Stomach (tissue), 8 donors: ENCODE measurements at regions not wholly inside any gene's neighbourhood (a gene's known extent, or its start where the extent isn't known, plus 50 kb on each side); places are given as distances from the start of the nearest gene placed in this dataset.

Experiments
- DNase-seq, 2 donors: peaks; one replicate each; pipeline versions ENCODE4 v3.0.0 to v3.0.0-alpha.2; 2013 to 2019
- H3K27ac ChIP-seq, 5 donors: fragments of 200-600 bp in 4 of 5; sonication (generic) in 4 of 5; one replicate each; pipeline ENCODE4 v1.5.1; 2013 to 2019; ENCODE audit warnings: mild to moderate bottlenecking in 1 of 5, moderate library complexity in 1 of 5
- H3K27me3 ChIP-seq, 3 donors: fragments of 200-600 bp; sonication (generic); one replicate each; pipeline ENCODE4 v1.5.1; 2017 to 2019; ENCODE audit warnings: mixed run types in 1 of 3
- H3K36me3 ChIP-seq, 4 donors: fragments of 200-600 bp; sonication (generic); 1 replicate in 3 of 4; 2 replicates in 1 of 4; pipeline ENCODE4 v1.5.1; 2016 to 2019
- H3K4me1 ChIP-seq, 4 donors: fragments of 200-600 bp; sonication (generic); one replicate each; pipeline ENCODE4 v1.5.1; 2016 to 2019
- H3K4me3 ChIP-seq, 4 donors: fragments of 200-600 bp; sonication (generic) in 3 of 4; one replicate each; pipeline ENCODE4 v1.5.1; 2016 to 2019; ENCODE audit warnings: mild to moderate bottlenecking in 1 of 4
- H3K9me3 ChIP-seq, 4 donors: fragments of 200-600 bp; sonication (generic); one replicate each; pipeline ENCODE4 v1.5.1; 2016 to 2019
- CTCF ChIP-seq, 7 experiments: fragments of 450-650 bp in 4 of 7; fragments of 200-600 bp in 3 of 7; sonication (generic) in 3 of 7; IDR thresholded peaks; one replicate each; pipeline ENCODE4 v1.5.1; 2016 to 2019; ENCODE audit warnings: antibody characterized with exemption in 7 of 7, control low read depth in 2 of 7, mild to moderate bottlenecking in 1 of 7
- EP300 ChIP-seq: sonication (generic); formaldehyde crosslinking; IDR thresholded peaks from one replicate; pipeline ENCODE4 v1.6.1; 2017; ENCODE audit warnings: antibody characterized with exemption
- POLR2A ChIP-seq, 4 donors: fragments of 450-650 bp; IDR thresholded peaks; one replicate each; pipeline ENCODE4 v1.6.1; 2016; ENCODE audit warnings: antibody characterized with exemption in 4 of 4, control low read depth in 2 of 4, mild to moderate bottlenecking in 1 of 4, moderate library complexity in 1 of 4
- POLR2AphosphoS5 ChIP-seq, 3 donors: sonication (generic); formaldehyde crosslinking; IDR thresholded peaks; one replicate each; pipeline ENCODE4 v1.6.1; 2016; ENCODE audit warnings: antibody characterized with exemption in 3 of 3
- WGBS, 5 donors: extraction: QIAGEN DNeasy Blood & Tissue Kit in 3 of 5; methylation state at CpG; one replicate each; pipeline versions ENCODE4 v1.1.5 to v1.1.7; 2013 to 2018; 5-methylcytosine and 5-hydroxymethylcytosine counted together
- intact Hi-C: fragments of 100-400 bp; cut with DNase I; formaldehyde crosslinking; loops from one replicate; pipeline ENCODE4 v1.15.1; 2023; ENCODE audit warnings: low total_unique reads
- donor health status: healthy with polysubstance abuse.
- donor health status: Bipolar disorder and iron deficiency.
- donor health status: healthy.

GRCh38 chr14:48390346-48390745 is 714.9 kb upstream of the MDGA2 start:
- no peak overlapping the region for H3K4me3 ChIP-seq
- intact Hi-C loops: no loop called here
- WGBS, 5 donors: 78 to 87% (median 81%) methylated on average over 2 of the region's 2 CpGs
- H3K27ac ChIP-seq: no peak overlapping the region
- H3K9me3 ChIP-seq: no peaks in the 10 kb centered on the region
- no peaks in the 10 kb centered on the region for H3K36me3 ChIP-seq
- no peak for TF ChIP-seq CTCF (IDR thresholded peaks at IDR 0.05)
- TF ChIP-seq POLR2A (IDR thresholded peaks at IDR 0.05): no peak
- TF ChIP-seq POLR2AphosphoS5 (IDR thresholded peaks at IDR 0.05): no peak
- TF ChIP-seq EP300: no peak
- H3K27me3 ChIP-seq: no peaks in the 10 kb centered on the region
- no peak for DNase-seq
- H3K4me1 ChIP-seq: no peaks in the 10 kb centered on the region

DNA sequence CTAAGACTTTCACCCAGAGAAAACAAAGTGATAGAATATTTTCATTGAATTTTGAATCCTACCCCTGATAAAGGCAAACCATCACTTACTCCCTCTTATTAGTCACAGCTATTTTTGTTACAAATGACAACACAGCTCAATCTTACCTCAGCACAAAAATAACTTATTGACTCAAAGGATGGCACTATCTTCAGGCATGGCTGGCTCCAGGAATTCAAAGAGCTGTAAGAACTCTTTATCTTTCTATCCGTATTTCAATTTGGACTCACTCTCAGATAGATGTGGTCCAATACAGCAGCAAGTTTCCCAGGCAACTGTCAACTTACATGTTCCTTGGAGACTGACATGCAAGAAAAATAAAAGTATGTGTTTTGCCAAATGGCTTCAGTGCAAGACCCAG is 709.4 kb upstream of the MDGA2 start:
- no peak overlapping the region for H3K4me3 ChIP-seq
- TF ChIP-seq POLR2A (IDR thresholded peaks at IDR 0.05) (no peak), EP300 (no peak), CTCF (IDR thresholded peaks at IDR 0.05) (no peak), POLR2AphosphoS5 (IDR thresholded peaks at IDR 0.05) (no peak)
- H3K36me3 ChIP-seq: no peaks in the 10 kb centered on the region
- H3K4me1 ChIP-seq: no peaks in the 10 kb centered on the region
- 27 to 78% (median 72%) methylated on average over 1 of the region's 1 CpG for WGBS, 5 donors
- H3K9me3 ChIP-seq: no peaks in the 10 kb centered on the region
- intact Hi-C loops: no loop called here
- no peaks in the 10 kb centered on the region for H3K27me3 ChIP-seq
- H3K27ac ChIP-seq: no peak overlapping the region
- no peak for DNase-seq

DNA sequence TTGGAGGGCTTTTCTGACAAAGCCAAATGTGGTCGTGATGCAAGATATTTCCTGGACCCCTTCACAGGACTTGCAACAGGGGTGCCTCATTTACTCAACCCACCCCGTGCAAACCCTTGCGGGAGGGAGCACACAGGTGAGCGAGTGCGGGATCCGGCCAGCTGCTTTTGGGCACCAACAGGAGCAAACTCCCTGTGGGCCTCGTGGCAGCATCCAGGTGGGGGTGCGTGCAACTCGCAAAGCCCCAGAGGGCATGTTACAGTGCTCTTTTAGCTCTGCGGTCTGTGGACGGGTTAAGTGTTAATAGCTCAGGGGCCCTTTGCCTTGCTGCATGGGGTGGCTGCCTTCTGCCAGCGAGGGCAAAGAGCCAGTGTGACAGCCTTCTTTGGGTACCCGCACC is 707.6 kb upstream of the MDGA2 start:
- H3K36me3 ChIP-seq: no peaks in the 10 kb centered on the region
- intact Hi-C loops: no loop called here
- no peak overlapping the region for H3K4me3 ChIP-seq
- H3K4me1 ChIP-seq: no peaks in the 10 kb centered on the region
- no peaks in the 10 kb centered on the region for H3K9me3 ChIP-seq
- H3K27me3 ChIP-seq: no peaks in the 10 kb centered on the region
- DNase-seq: no peak
- no peak for TF ChIP-seq POLR2A (IDR thresholded peaks at IDR 0.05)
- TF ChIP-seq POLR2AphosphoS5 (IDR thresholded peaks at IDR 0.05): no peak
- no peak for TF ChIP-seq EP300
- TF ChIP-seq CTCF (IDR thresholded peaks at IDR 0.05): no peak
- WGBS, 5 donors: 86 to 92% (median 91%) methylated on average over 13 of the region's 13 CpGs
- no peak overlapping the region for H3K27ac ChIP-seq

GRCh38 chr14:48378541-48378940 is 703.1 kb upstream of the MDGA2 start:
- Histone ChIP-seq H3K27ac (no peak overlapping the region), H3K36me3 (no peaks in the 10 kb centered on the region), H3K4me1 (no peaks in the 10 kb centered on the region), H3K4me3 (no peak overlapping the region), H3K27me3 (no peaks in the 10 kb centered on the region), H3K9me3 (no peaks in the 10 kb centered on the region)
- no peak for TF ChIP-seq POLR2A (IDR thresholded peaks at IDR 0.05)
- TF ChIP-seq POLR2AphosphoS5 (IDR thresholded peaks at IDR 0.05): no peak
- no peak for TF ChIP-seq EP300
- TF ChIP-seq CTCF (IDR thresholded peaks at IDR 0.05): no peak
- no peak for DNase-seq
- intact Hi-C loops: no loop called here
- WGBS, 5 donors: 80 to 88% (median 85%) methylated on average over 1 of the region's 1 CpG
